ENCODE measurements at regions not wholly inside any gene's neighbourhood (a gene's known extent, or its start where the extent isn't known, plus 50 kb on each side); places are given as distances from the start of the nearest gene placed in this dataset.

DNA sequence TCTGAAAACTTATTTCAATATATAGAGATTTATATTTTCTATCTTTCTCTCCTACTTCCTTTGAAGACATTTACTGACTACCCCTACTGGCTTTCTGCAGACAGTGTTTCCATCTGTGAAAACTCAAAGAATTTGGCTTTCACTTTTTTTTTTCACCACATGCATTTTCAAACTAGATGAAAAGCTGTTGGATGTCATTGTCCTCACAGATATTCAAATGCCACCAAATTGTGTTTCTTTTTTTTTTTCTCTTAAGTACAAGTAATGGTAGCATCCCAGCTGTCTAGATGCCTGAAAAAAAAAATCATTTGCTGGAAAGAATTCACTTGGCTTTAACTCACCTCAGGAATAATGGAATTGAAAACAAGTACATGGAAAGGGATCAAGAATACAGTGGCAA, 2258.6 kb upstream of the ACO1 start:
- TF ChIP-seq CTCF (optimal IDR thresholded peaks at IDR 0.05 in 1 of 3, IDR thresholded peaks at IDR 0.05 in 1 of 3, conservative IDR thresholded peaks at IDR 0.05 in 1 of 3; ENCODE audit: extremely low read depth in 1 of 3, insufficient read depth in 2 of 3, low read length in 3 of 3) (no peak), EZH2 (IDR thresholded peaks at IDR 0.05; ENCODE audit: low read length) (no peak)

Measured in keratinocyte (primary cell).